ENCODE measurements at regions not wholly inside any gene's neighbourhood (a gene's known extent, or its start where the extent isn't known, plus 50 kb on each side); places are given as distances from the start of the nearest gene placed in this dataset.
"Not testable (repeated sequence)": the region's sequence is repeated elsewhere in the genome, so short reads cannot be mapped to it uniquely, and the experiment has no call there.

DNA sequence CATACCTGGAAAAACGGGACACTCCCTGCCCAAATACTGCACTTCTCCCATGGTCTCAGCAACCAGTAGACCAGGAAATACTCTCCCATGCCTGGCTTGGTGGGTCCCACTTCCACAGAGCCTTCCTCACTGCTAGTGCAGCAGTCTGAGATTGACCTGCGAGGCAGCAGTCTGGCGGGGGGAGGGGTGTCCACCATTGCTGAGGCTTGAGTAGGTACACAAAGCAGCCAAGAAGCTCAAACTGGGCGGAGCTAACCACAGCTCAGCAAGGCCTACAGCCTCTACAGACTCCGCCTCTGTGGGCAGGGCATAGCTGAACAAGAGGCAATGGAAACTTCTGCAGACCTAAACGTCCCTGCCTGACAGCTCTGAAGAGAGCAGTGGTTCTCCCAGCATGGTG is 191.5 kb upstream of the FTMT start:
- Histone ChIP-seq H3K36me3 (no peaks in the 10 kb centered on the region), H3K27me3 (no peaks in the 10 kb centered on the region), H3K27ac (no peak overlapping the region), H3K9me3 (no peaks in the 10 kb centered on the region), H3K4me3 (no peak overlapping the region), H3K4me1 (no peaks in the 10 kb centered on the region)
- no peak for DNase-seq
- intact Hi-C loops (cut with DNase I; ENCODE audit: low total_unique reads) = no loop called here
- in situ Hi-C loops (cut with MboI; ENCODE audit: low pct_ligation_motif_present in 1 of 4, low pct_unique_long_range_greater_than_20kb in 1 of 4, low sequenced_read_pairs in 3 of 4) = no loop called here
- 84% methylated on average over 6 of the region's 6 CpGs; no CpG with 5 or more reads in 1 of the 2 donors for WGBS, 2 donors (ENCODE audit: low coverage in 1 of 2)
- TF ChIP-seq EP300 (IDR thresholded peaks at IDR 0.05; ENCODE audit: low read depth) (no peak), POLR2A (IDR thresholded peaks at IDR 0.05) (no peak), POLR2AphosphoS5 (IDR thresholded peaks at IDR 0.05) (no peak), CTCF (IDR thresholded peaks at IDR 0.05) (no peak)

GRCh38 chr5:121665542-121665941 is 186.1 kb upstream of the FTMT start:
- H3K9me3 ChIP-seq; H3K36me3 ChIP-seq; in situ Hi-C loops (cut with MboI; ENCODE audit: low pct_ligation_motif_present in 1 of 4, low pct_unique_long_range_greater_than_20kb in 1 of 4, low sequenced_read_pairs in 3 of 4); DNase-seq; H3K4me1 ChIP-seq; H3K4me3 ChIP-seq; H3K27ac ChIP-seq; intact Hi-C loops (cut with DNase I; ENCODE audit: low total_unique reads); H3K27me3 ChIP-seq: not testable (repeated sequence)
- 81 to 92% methylated on average over 4 of the region's 4 CpGs for WGBS, 2 donors (ENCODE audit: low coverage in 1 of 2)

DNA sequence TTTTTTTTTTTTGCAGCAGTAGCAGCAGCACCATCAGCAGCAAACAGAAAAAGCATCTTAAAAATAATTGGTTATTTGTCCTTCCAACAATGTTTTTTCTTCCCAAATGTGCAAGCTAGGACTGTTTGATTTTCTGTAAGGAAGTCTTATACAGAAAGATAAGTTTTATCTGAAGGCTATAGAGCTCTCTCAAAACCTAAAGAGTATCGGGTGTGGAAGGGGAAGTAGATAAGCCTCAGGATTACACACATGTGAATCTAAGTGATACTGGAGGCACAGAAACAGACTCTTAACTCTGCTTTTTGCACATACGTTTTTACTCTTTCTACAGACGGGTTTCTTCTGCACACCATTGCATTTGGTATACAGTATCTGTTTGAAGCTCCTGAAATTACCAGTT is 184.4 kb upstream of the FTMT start:
- no peaks in the 10 kb centered on the region for H3K4me1 ChIP-seq
- no peak for DNase-seq
- TF ChIP-seq EP300 (IDR thresholded peaks at IDR 0.05; ENCODE audit: low read depth) (no peak), POLR2A (IDR thresholded peaks at IDR 0.05) (no peak), POLR2AphosphoS5 (IDR thresholded peaks at IDR 0.05) (no peak), CTCF (IDR thresholded peaks at IDR 0.05) (no peak)
- intact Hi-C loops (cut with DNase I; ENCODE audit: low total_unique reads) (no loop called here), in situ Hi-C loops (cut with MboI; ENCODE audit: low pct_ligation_motif_present in 1 of 4, low pct_unique_long_range_greater_than_20kb in 1 of 4, low sequenced_read_pairs in 3 of 4) (no loop called here)
- 52 to 53% methylated on average over 3 of the region's 3 CpGs for WGBS, 2 donors (ENCODE audit: low coverage in 1 of 2)
- H3K9me3 ChIP-seq = no peaks in the 10 kb centered on the region
- no peaks in the 10 kb centered on the region for H3K27me3 ChIP-seq
- no peak overlapping the region for H3K4me3 ChIP-seq
- H3K36me3 ChIP-seq = no peaks in the 10 kb centered on the region
- H3K27ac ChIP-seq = no peak overlapping the region

GRCh38 chr5:121668635-121669034 is 183.0 kb upstream of the FTMT start:
- Histone ChIP-seq H3K4me3 (no peak overlapping the region), H3K9me3 (no peaks in the 10 kb centered on the region), H3K36me3 (no peaks in the 10 kb centered on the region), H3K27me3 (no peaks in the 10 kb centered on the region), H3K27ac (no peak overlapping the region), H3K4me1 (no peaks in the 10 kb centered on the region)
- intact Hi-C loops (cut with DNase I; ENCODE audit: low total_unique reads) (no loop called here), in situ Hi-C loops (cut with MboI; ENCODE audit: low pct_ligation_motif_present in 1 of 4, low pct_unique_long_range_greater_than_20kb in 1 of 4, low sequenced_read_pairs in 3 of 4) (no loop called here)
- DNase-seq = no peak
- 58 to 70% methylated on average over 1 of the region's 1 CpG for WGBS, 2 donors (ENCODE audit: low coverage in 1 of 2)
- TF ChIP-seq POLR2AphosphoS5 (IDR thresholded peaks at IDR 0.05) (no peak), EP300 (IDR thresholded peaks at IDR 0.05; ENCODE audit: low read depth) (no peak), POLR2A (IDR thresholded peaks at IDR 0.05) (no peak), CTCF (IDR thresholded peaks at IDR 0.05) (no peak)

DNA sequence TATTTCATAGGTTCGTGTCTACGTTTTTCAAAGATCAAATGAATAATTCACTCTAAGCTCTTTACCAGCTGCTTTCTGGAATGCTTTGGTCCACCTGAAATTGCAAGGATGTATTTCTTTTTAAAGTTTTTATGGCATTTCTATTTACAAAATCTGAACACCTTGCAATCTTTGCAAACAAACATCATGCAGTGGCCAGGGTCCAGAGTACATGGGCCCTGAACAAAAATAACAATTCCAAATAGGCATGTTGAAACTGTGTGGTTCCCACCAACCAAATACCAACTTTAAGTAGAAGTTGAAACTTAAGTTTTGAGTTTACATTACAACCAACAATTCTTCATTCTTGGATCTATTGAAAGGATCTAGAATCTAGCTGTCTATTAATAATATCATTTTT is 180.1 kb upstream of the FTMT start:
- Histone ChIP-seq H3K9me3 (no peaks in the 10 kb centered on the region), H3K27me3 (no peaks in the 10 kb centered on the region), H3K4me1 (no peaks in the 10 kb centered on the region), H3K36me3 (no peaks in the 10 kb centered on the region), H3K27ac (no peak overlapping the region), H3K4me3 (no peak overlapping the region)
- intact Hi-C loops (cut with DNase I; ENCODE audit: low total_unique reads) (no loop called here), in situ Hi-C loops (cut with MboI; ENCODE audit: low pct_ligation_motif_present in 1 of 4, low pct_unique_long_range_greater_than_20kb in 1 of 4, low sequenced_read_pairs in 3 of 4) (no loop called here)
- WGBS, 2 donors (ENCODE audit: low coverage in 1 of 2) = 81% methylated on average over 2 of the region's 2 CpGs
- no peak for DNase-seq
- no peak for TF ChIP-seq CTCF (IDR thresholded peaks at IDR 0.05)
- TF ChIP-seq EP300 (IDR thresholded peaks at IDR 0.05; ENCODE audit: low read depth) = no peak

Measured in transverse colon (tissue), 4 donors.